Panc1 (cell line): ENCODE measurements at regions not wholly inside any gene's neighbourhood (a gene's known extent, or its start where the extent isn't known, plus 50 kb on each side); places are given as distances from the start of the nearest gene placed in this dataset.

Experiments
- ATAC-seq: fragments of 200-7000 bp; cut with Tn5 transposase; 2 replicates; pipeline ENCODE4 v1.9.1; 2020; ENCODE audit warnings: mild to moderate bottlenecking, moderate library complexity
- BruUV-seq: library from RNA; stranded (reverse); fragments of 400-500 nt; replicated peaks from 2 replicates; lab custom pipeline; 2021; lab: Mats Ljungman, UMichigan
- CTCF ChIA-PET: fragments of 300-600 bp; sonication (Branson Sonifier 250); formaldehyde crosslinking; loops from one replicate; lab custom pipeline; 2022; ENCODE audit warnings: antibody characterized with exemption; lab: Charles Lee
- POLR2A ChIA-PET: fragments of 300-600 bp; sonication (Branson Sonifier 250); formaldehyde crosslinking; loops from one replicate; lab custom pipeline; 2022; ENCODE audit warnings: antibody characterized with exemption; lab: Charles Lee
- DNase-seq: peaks from one replicate; pipeline ENCODE4 v3.0.0-alpha.2; 2010; ENCODE audit warnings: low read depth, low spot score
- H3K27ac ChIP-seq: 2 replicates; pipeline ENCODE4 v1.5.1; 2011; ENCODE audit warnings: mild to moderate bottlenecking, low read length, inconsistent platforms
- H3K27me3 ChIP-seq: fragments of 200-500 bp; sonication (Bioruptor generic); 2 replicates; pipeline ENCODE4 v1.6.0; 2014; ENCODE audit warnings: low read length, inconsistent platforms; ENCODE audit not compliant: control insufficient read depth, insufficient read depth
- H3K36me3 ChIP-seq: fragments of 200-500 bp; sonication (Bioruptor generic); 2 replicates; pipeline ENCODE4 v1.5.1; 2014; ENCODE audit warnings: inconsistent platforms, mild to moderate bottlenecking, low read length, moderate library complexity; ENCODE audit not compliant: control insufficient read depth, insufficient read depth
- H3K4me1 ChIP-seq: 2 replicates; pipeline ENCODE4 v1.5.1; 2011; ENCODE audit warnings: inconsistent platforms, mild to moderate bottlenecking, low read length, moderate library complexity; ENCODE audit not compliant: control insufficient read depth, insufficient read depth
- H3K4me3 ChIP-seq, 2 experiments: 2 replicates each; pipeline ENCODE4 v1.5.1; 2011 to 2012; ENCODE audit warnings: low read depth in 2 of 2, low read length in 2 of 2, mild to moderate bottlenecking in 2 of 2, inconsistent platforms in 1 of 2, moderate library complexity in 1 of 2
- H3K9me3 ChIP-seq: fragments of 200-500 bp; sonication (Bioruptor generic); 2 replicates; pipeline ENCODE4 v1.5.1; 2014; ENCODE audit warnings: low read depth, mild to moderate bottlenecking, inconsistent platforms, low read length, moderate library complexity; ENCODE audit not compliant: control insufficient read depth, insufficient read depth
- POLR2AphosphoS5 ChIP-seq: IDR thresholded peaks from 2 replicates; pipeline ENCODE4 v1.6.1; 2012; ENCODE audit warnings: mild to moderate bottlenecking, low read depth, low read length, moderate library complexity
- SIN3A ChIP-seq: IDR thresholded peaks from 2 replicates; pipeline ENCODE4 v1.6.1; 2012; ENCODE audit warnings: low read depth, mild to moderate bottlenecking, low read length, moderate library complexity, borderline replicate concordance; ENCODE audit not compliant: insufficient read depth
- TCF7L2 ChIP-seq: IDR thresholded peaks from 2 replicates; pipeline ENCODE4 v1.6.1; 2011; ENCODE audit warnings: mild to moderate bottlenecking, low read depth, low read length, inconsistent platforms
- in situ Hi-C: cut with HindIII; loops from 2 replicates; pipeline ENCODE4 v1.10.0; 2016; ENCODE audit warnings: low sequenced_read_pairs, low pct_unique_long_range_greater_than_20kb
- intact Hi-C: fragments of 100-400 bp; cut with micrococcal nuclease; formaldehyde crosslinking; loops from one replicate; pipeline ENCODE4 v1.10.0; 2022; ENCODE audit not compliant: unreplicated experiment
- TF ChIP-seq, protein P1 (sequence below), 2 experiments: IDR thresholded peaks; 2 replicates each; pipeline ENCODE4 v1.6.1; 2011 to 2012; ENCODE audit warnings: low read depth in 2 of 2, control low read depth in 1 of 2, low read length in 1 of 2, mild to moderate bottlenecking in 1 of 2, moderate library complexity in 1 of 2; ENCODE audit not compliant: insufficient read depth in 1 of 2
- TF ChIP-seq, protein P2 (sequence below): fragments of 450-650 bp; IDR thresholded peaks from 2 replicates; pipeline ENCODE4 v1.5.1; 2017; ENCODE audit warnings: mild to moderate bottlenecking

DNA sequence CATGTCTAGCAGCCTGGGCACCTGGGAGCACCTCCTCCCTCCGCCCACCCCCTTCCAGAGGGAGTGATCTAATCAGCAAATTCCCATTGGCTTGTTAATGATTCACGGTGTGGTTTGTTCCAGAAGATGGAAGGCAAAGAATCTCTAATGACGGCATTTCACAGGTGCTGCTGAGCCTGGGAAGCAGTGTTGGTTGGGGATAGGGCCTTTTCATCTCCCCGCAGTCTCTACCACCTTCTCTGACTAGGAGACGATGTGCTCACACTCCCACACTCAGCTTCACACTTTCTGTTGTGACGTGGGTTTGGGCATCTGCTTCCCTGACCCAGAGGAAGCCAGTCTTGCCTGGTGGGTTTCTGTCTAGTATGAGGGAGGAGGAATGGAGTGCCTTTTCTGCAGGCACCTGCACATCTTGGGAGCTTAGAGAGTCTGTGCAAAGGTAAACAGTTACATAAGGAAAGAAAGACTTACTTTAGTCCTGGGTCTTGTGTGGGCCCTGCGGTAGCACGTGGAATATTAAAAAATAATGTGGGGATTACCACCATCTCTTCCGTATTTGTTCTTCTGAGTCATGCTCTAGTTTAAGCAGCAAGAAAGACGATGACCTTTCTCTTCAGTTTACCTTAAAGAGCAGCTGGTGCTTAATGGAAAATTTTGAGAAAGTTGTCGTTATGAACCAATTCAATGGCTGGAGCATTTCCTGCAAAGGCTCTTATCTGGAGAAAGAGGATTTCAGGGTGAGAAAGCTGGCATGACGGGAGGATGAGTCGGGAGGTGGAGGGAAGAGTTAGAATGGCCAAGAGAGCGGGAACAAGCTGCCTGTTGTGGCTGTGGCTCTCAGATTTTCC is 70.6 kb upstream of the ARHGAP5 start:
- H3K9me3 ChIP-seq, result no peaks in the 10 kb centered on the region
- no TSS peak for BruUV-seq
- no peaks in the 10 kb centered on the region for H3K27me3 ChIP-seq
- peaks cover 19% of the 10 kb centered on the region for H3K4me1 ChIP-seq
- POLR2A ChIA-PET, result no interaction called here
- CTCF ChIA-PET, result no interaction called here
- no peak for TF ChIP-seq TCF7L2
- TF ChIP-seq, protein P1, sequence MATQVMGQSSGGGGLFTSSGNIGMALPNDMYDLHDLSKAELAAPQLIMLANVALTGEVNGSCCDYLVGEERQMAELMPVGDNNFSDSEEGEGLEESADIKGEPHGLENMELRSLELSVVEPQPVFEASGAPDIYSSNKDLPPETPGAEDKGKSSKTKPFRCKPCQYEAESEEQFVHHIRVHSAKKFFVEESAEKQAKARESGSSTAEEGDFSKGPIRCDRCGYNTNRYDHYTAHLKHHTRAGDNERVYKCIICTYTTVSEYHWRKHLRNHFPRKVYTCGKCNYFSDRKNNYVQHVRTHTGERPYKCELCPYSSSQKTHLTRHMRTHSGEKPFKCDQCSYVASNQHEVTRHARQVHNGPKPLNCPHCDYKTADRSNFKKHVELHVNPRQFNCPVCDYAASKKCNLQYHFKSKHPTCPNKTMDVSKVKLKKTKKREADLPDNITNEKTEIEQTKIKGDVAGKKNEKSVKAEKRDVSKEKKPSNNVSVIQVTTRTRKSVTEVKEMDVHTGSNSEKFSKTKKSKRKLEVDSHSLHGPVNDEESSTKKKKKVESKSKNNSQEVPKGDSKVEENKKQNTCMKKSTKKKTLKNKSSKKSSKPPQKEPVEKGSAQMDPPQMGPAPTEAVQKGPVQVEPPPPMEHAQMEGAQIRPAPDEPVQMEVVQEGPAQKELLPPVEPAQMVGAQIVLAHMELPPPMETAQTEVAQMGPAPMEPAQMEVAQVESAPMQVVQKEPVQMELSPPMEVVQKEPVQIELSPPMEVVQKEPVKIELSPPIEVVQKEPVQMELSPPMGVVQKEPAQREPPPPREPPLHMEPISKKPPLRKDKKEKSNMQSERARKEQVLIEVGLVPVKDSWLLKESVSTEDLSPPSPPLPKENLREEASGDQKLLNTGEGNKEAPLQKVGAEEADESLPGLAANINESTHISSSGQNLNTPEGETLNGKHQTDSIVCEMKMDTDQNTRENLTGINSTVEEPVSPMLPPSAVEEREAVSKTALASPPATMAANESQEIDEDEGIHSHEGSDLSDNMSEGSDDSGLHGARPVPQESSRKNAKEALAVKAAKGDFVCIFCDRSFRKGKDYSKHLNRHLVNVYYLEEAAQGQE (IDR thresholded peaks at IDR 0.05; ENCODE audit: insufficient read depth in 1 of 2, low read depth in 2 of 2, low read length in 1 of 2), result no peak
- no peak for TF ChIP-seq SIN3A
- TF ChIP-seq, protein P2, sequence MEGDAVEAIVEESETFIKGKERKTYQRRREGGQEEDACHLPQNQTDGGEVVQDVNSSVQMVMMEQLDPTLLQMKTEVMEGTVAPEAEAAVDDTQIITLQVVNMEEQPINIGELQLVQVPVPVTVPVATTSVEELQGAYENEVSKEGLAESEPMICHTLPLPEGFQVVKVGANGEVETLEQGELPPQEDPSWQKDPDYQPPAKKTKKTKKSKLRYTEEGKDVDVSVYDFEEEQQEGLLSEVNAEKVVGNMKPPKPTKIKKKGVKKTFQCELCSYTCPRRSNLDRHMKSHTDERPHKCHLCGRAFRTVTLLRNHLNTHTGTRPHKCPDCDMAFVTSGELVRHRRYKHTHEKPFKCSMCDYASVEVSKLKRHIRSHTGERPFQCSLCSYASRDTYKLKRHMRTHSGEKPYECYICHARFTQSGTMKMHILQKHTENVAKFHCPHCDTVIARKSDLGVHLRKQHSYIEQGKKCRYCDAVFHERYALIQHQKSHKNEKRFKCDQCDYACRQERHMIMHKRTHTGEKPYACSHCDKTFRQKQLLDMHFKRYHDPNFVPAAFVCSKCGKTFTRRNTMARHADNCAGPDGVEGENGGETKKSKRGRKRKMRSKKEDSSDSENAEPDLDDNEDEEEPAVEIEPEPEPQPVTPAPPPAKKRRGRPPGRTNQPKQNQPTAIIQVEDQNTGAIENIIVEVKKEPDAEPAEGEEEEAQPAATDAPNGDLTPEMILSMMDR, result no peak
- no peak for TF ChIP-seq POLR2AphosphoS5
- intact Hi-C loops (no loop called here), in situ Hi-C loops (no loop called here)
- ATAC-seq (peak; percentile 23; the same call in 1 of the 2 replicates), DNase-seq (no peak)
- peak overlapping the region; percentile 39; the same call in 1 of the 2 replicates for H3K27ac ChIP-seq
- no peak overlapping the region for H3K4me3 ChIP-seq
- H3K36me3 ChIP-seq, result no peaks in the 10 kb centered on the region

DNA sequence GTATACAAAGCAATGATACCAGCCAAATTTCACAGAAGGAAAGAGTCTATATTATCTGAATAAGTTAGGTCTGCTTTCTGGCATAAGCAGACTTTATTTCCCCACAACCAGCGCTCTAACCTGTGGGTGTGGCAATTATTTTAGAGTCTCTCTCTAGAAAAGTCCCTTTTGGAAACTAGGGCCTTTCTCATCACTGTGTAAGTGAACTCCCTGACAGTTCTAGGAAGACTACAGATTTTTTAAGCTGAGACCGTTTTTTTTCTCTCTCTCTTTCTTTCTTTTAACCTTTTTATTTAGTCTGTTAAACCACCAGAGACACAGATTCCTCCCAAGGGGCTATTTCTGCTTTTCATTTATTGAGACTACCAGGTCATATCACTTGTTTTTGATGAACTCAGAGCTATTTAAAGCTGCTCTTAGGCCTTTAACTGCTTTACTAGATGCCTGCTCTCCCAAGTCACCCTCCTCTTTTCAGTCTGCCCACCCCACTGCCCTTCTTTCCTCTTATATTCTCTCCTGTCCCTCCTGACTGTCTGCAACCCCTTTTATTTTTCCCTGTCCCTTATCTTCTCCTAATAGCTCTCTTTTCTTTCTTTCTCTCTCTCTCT is 69.2 kb upstream of the ARHGAP5 start:
- Histone ChIP-seq H3K36me3 (no peaks in the 10 kb centered on the region), H3K27me3 (no peaks in the 10 kb centered on the region), H3K27ac (no peak overlapping the region), H3K4me1 (peaks cover 19% of the 10 kb centered on the region), H3K4me3 (no peak overlapping the region), H3K9me3 (no peaks in the 10 kb centered on the region)
- ATAC-seq (no peak), DNase-seq (no peak)
- intact Hi-C loops, result no loop called here
- ChIA-PET CTCF (interaction anchor here (0.6 kb wide), 1 partner anchor 552 kb away, joined by 5 read pairs; no protein-coding TSS in a partner anchor), POLR2A (no interaction called here)
- in situ Hi-C loops, result no loop called here
- BruUV-seq, result no TSS peak
- TF ChIP-seq, protein P2, result no peak
- no peak for TF ChIP-seq POLR2AphosphoS5
- TF ChIP-seq, protein P1 (IDR thresholded peaks at IDR 0.05; ENCODE audit: insufficient read depth in 1 of 2, low read depth in 2 of 2, low read length in 1 of 2), result no peak
- TF ChIP-seq TCF7L2, result no peak
- TF ChIP-seq SIN3A, result no peak
